ENCODE measurements at regions not wholly inside any gene's neighbourhood (a gene's known extent, or its start where the extent isn't known, plus 50 kb on each side); places are given as distances from the start of the nearest gene placed in this dataset.

DNA sequence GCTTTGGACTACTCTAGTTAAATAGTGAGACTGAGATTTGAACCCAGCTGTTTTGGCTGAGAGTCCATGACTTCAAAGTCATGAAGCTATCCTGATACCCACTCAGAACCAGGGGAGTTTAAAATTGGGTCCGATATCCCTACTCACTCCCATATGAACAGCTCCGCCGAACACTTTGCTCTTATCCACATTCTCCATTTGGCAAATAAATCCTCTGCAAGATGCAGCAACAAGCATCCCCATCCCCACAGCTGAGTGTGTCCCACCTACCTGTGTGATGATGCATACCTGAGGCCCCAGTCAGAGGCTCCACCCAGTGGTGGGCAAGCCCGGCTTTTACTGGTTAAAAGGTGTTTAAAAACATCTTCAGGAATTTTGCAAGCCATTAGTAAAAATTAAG, 108.3 kb upstream of the SLC24A3 start:
- TF ChIP-seq, protein P1, sequence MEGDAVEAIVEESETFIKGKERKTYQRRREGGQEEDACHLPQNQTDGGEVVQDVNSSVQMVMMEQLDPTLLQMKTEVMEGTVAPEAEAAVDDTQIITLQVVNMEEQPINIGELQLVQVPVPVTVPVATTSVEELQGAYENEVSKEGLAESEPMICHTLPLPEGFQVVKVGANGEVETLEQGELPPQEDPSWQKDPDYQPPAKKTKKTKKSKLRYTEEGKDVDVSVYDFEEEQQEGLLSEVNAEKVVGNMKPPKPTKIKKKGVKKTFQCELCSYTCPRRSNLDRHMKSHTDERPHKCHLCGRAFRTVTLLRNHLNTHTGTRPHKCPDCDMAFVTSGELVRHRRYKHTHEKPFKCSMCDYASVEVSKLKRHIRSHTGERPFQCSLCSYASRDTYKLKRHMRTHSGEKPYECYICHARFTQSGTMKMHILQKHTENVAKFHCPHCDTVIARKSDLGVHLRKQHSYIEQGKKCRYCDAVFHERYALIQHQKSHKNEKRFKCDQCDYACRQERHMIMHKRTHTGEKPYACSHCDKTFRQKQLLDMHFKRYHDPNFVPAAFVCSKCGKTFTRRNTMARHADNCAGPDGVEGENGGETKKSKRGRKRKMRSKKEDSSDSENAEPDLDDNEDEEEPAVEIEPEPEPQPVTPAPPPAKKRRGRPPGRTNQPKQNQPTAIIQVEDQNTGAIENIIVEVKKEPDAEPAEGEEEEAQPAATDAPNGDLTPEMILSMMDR (IDR thresholded peaks at IDR 0.05; ENCODE audit: low read depth, low read length) = no peak
- TF ChIP-seq MYC (IDR thresholded peaks at IDR 0.05; ENCODE audit: low read depth, low read length) = no peak
- no peak for TF ChIP-seq POLR2A (IDR thresholded peaks at IDR 0.05; ENCODE audit: extremely low read depth, insufficient read length)

All from NB4 (cell line).